Muscle of leg (tissue), 3 donors: ENCODE measurements at regions not wholly inside any gene's neighbourhood (a gene's known extent, or its start where the extent isn't known, plus 50 kb on each side); places are given as distances from the start of the nearest gene placed in this dataset.
A peak's percentile ranks its signal among the peaks of the same experiment; 100 is the strongest.

Experiments
- DNase-seq: peaks from one replicate; pipeline ENCODE4 v3.0.0; 2013
- H3K27ac ChIP-seq: one replicate; pipeline ENCODE4 v1.5.1; 2013; ENCODE audit warnings: mild to moderate bottlenecking, low read length, control low read depth
- H3K27me3 ChIP-seq: one replicate; pipeline ENCODE4 v1.6.1; 2013; ENCODE audit warnings: low read length; ENCODE audit not compliant: control insufficient read depth, insufficient read depth
- H3K36me3 ChIP-seq: one replicate; pipeline ENCODE4 v1.6.1; 2013; ENCODE audit warnings: low read length; ENCODE audit not compliant: control insufficient read depth, insufficient read depth
- H3K4me1 ChIP-seq: one replicate; pipeline ENCODE4 v1.6.1; 2013; ENCODE audit warnings: low read length; ENCODE audit not compliant: control insufficient read depth, insufficient read depth
- H3K4me3 ChIP-seq: one replicate; pipeline ENCODE4 v1.5.1; 2013; ENCODE audit warnings: low read length, control low read depth
- H3K9me3 ChIP-seq: replicated peaks from 2 replicates; pipeline ENCODE4 v1.6.1; 2013; ENCODE audit warnings: low read depth, low read length; ENCODE audit not compliant: control insufficient read depth
- WGBS: methylation state at CpG from one replicate; pipeline ENCODE4 v1.1.5; 2013; ENCODE audit warnings: missing lambda C conversion rate; ENCODE audit not compliant: insufficient coverage; 5-methylcytosine and 5-hydroxymethylcytosine counted together

GRCh38 chr2:58918141-58918540 lies 677.0 kb upstream of the FANCL start:
- DNase-seq, result peak; percentile 35
- Histone ChIP-seq H3K36me3 (no peaks in the 10 kb centered on the region), H3K27ac (no peak overlapping the region), H3K27me3 (no peaks in the 10 kb centered on the region), H3K4me1 (peaks cover 7% of the 10 kb centered on the region), H3K9me3 (no peaks in the 10 kb centered on the region), H3K4me3 (no peak overlapping the region)
- WGBS, result no CpG with 5 or more reads among the region's 2 CpGs

GRCh38 chr2:58917596-58917995 lies 676.5 kb upstream of the FANCL start:
- H3K27ac ChIP-seq, result no peak overlapping the region
- no peak for DNase-seq
- no peak overlapping the region for H3K4me3 ChIP-seq
- no peaks in the 10 kb centered on the region for H3K36me3 ChIP-seq
- no peaks in the 10 kb centered on the region for H3K27me3 ChIP-seq
- WGBS, result no CpG with 5 or more reads among the region's 6 CpGs
- H3K9me3 ChIP-seq, result no peaks in the 10 kb centered on the region
- H3K4me1 ChIP-seq, result peaks cover 7% of the 10 kb centered on the region

DNA sequence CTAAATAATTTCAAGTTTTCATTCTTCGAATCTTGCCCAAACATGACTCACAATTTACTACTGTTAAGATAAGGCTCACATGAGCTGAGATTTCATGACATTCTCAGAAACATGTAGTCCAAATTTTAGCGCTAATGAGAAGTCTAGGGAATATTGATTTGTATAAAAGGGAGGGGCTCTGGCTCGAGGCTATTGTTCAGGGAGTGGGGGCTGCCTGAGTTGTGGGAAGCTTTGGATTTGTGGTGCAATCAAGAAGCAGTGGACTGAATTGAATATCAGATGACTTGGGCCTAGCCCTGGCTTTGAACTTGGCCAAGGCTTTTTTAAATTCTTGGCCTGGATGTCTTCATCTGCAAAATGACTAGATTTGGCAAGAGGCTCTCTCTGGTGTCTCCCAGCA lies 674.9 kb upstream of the FANCL start:
- no peaks in the 10 kb centered on the region for H3K9me3 ChIP-seq
- H3K4me1 ChIP-seq, result peaks cover 7% of the 10 kb centered on the region
- no peak overlapping the region for H3K27ac ChIP-seq
- WGBS, result 35% methylated on average over 2 of the region's 3 CpGs
- no peaks in the 10 kb centered on the region for H3K36me3 ChIP-seq
- DNase-seq, result peak; percentile 91
- H3K4me3 ChIP-seq, result no peak overlapping the region
- H3K27me3 ChIP-seq, result no peaks in the 10 kb centered on the region

DNA sequence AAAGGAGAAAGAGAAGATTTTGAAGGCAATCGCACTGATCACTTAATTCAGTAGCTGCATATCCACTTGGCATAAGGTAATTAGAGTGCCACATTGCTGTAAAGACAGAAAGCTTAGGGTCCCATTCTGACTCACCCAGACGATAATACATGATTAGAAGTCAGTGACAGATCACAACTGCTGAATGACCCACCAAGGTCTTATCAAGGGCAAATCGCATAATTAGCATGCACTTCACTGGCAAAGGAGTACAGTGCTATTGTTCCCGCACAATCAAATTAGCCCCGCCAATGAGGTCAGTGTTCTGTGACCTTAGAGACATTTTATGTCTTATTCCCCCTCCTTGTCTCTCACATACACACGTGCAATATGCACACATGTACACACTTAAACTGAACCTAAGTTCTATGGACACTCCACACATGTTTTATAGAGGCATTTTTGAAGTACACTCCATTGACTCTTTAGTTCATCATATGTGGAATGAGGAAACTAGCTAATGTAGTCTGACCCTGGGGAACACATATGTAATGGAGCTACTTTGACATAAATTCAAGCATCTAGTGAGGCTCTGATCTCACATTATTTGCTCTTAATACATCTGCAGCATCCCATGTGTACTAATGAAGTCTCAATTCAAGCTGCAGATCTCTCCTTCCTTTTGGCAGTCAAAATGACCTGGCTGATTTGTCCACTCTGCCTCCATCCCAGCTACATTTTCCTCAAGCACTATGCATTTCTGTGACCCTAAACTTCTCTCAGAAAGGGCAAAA lies 673.8 kb upstream of the FANCL start:
- peak; percentile 94 for DNase-seq
- H3K9me3 ChIP-seq, result no peaks in the 10 kb centered on the region
- no peak overlapping the region for H3K4me3 ChIP-seq
- H3K27ac ChIP-seq, result peak overlapping the region; percentile 29
- no peaks in the 10 kb centered on the region for H3K36me3 ChIP-seq
- peaks cover 7% of the 10 kb centered on the region for H3K4me1 ChIP-seq
- WGBS, result 79% methylated on average over 4 of the region's 6 CpGs
- H3K27me3 ChIP-seq, result no peaks in the 10 kb centered on the region

- peaks cover 6% of the 10 kb centered on the region for H3K4me1 ChIP-seq
- WGBS, result 52% methylated on average over 6 of the region's 6 CpGs
Observed at GRCh38 chr2:58913082-58913726, 672.1 kb upstream of the FANCL start.

DNA sequence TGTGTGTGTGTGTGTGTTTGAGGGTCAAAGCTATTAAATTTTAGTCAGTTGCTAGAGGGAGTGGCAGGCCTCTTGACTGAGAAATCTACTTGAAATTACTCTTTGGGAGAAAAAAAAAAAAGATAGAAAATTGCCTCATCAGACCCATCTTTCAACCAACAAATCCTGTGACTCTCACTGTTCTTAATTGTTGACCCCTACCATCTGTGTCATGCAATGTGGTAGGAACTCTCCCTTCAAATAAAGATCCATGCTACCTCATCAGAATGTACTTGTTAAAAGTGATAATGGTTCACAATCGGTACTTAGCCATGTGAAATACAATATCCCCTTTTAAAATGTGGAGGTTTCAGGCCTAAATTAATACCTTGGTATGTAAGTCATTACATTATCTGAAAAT lies 670.8 kb upstream of the FANCL start:
- H3K4me3 ChIP-seq, result no peak overlapping the region
- H3K36me3 ChIP-seq, result no peaks in the 10 kb centered on the region
- DNase-seq, result no peak
- H3K27ac ChIP-seq, result no peak overlapping the region
- no CpG with 5 or more reads among the region's 1 CpG for WGBS
- no peaks in the 10 kb centered on the region for H3K27me3 ChIP-seq
- H3K4me1 ChIP-seq, result peaks cover 6% of the 10 kb centered on the region
- no peaks in the 10 kb centered on the region for H3K9me3 ChIP-seq

More at GRCh38 chr2:58913082-58913726, 672.1 kb upstream of the FANCL start:
- Histone ChIP-seq H3K27me3 (no peaks in the 10 kb centered on the region), H3K27ac (no peak overlapping the region), H3K4me3 (no peak overlapping the region), H3K9me3 (no peaks in the 10 kb centered on the region), H3K36me3 (no peaks in the 10 kb centered on the region)
- no peak for DNase-seq

DNA sequence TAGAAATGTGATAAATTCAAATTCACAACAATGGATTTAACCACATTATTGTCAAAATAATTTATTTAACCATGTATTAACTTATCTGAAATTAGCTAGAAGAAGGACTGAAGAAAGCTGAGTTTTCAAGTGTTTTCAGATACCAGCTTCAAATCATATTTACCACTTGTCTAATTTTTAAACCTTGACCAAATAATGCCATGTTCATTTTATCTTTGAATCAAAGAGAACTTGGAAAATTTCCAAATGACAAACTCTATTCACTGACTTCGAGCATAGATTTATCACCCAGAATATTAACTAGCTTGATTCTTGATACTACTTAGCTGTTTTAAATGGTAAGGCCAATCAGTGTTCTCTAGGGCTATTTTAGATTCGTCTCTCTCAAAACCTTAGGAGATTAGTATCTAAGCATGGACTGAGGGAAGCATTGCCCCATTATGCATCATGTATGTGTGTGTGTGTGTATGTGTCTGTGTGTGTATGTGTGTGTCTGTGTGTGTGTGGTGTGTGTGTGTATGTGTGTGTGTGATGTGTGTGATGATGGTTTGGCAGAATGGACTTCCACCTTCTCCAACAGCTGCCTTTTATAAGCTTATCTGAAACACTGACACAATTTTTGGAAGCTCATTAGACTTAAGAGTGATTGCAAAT lies 667.5 kb upstream of the FANCL start:
- H3K4me3 ChIP-seq, result no peak overlapping the region
- DNase-seq, result no peak
- no peak overlapping the region for H3K27ac ChIP-seq

GRCh38 chr2:58907644-58908043 lies 666.5 kb upstream of the FANCL start:
- no peak for DNase-seq
- Histone ChIP-seq H3K9me3 (no peaks in the 10 kb centered on the region), H3K27ac (no peak overlapping the region), H3K36me3 (no peaks in the 10 kb centered on the region), H3K4me3 (no peak overlapping the region), H3K4me1 (no peaks in the 10 kb centered on the region), H3K27me3 (no peaks in the 10 kb centered on the region)
- WGBS, result no CpG with 5 or more reads among the region's 1 CpG

More for the DNA sequence above, 667.5 kb upstream of the FANCL start:
- no CpG with 5 or more reads among the region's 2 CpGs for WGBS
- H3K36me3 ChIP-seq, result no peaks in the 10 kb centered on the region
- no peaks in the 10 kb centered on the region for H3K9me3 ChIP-seq
- no peaks in the 10 kb centered on the region for H3K27me3 ChIP-seq
- no peaks in the 10 kb centered on the region for H3K4me1 ChIP-seq

- Histone ChIP-seq H3K27ac (no peak overlapping the region), H3K4me1 (no peaks in the 10 kb centered on the region), H3K9me3 (no peaks in the 10 kb centered on the region), H3K4me3 (no peak overlapping the region), H3K36me3 (no peaks in the 10 kb centered on the region), H3K27me3 (no peaks in the 10 kb centered on the region)
- WGBS, result 50% methylated on average over 2 of the region's 7 CpGs
- no peak for DNase-seq
Observed at GRCh38 chr2:58906081-58906645, 665.0 kb upstream of the FANCL start.

DNA sequence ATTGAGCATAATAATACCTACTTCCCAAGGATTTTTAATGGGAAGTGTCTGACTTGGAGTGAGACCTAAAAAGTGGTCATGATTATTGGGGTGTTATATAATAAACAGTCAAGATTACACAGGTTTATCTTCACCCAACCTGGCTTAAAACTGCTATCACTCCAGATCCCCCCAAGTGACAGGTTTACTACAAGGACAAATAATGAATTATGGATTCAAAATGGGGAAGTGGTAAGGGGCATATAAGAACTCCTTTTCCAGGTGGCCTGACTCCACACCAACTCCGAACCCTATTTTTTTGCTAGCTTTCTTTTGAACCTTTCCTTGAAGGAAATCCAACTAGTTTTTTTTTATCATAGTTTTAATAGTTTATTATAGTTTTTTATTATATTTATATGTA lies 663.0 kb upstream of the FANCL start:
- Histone ChIP-seq H3K27me3 (no peaks in the 10 kb centered on the region), H3K4me1 (peaks cover 2% of the 10 kb centered on the region), H3K27ac (no peak overlapping the region), H3K4me3 (no peak overlapping the region), H3K36me3 (no peaks in the 10 kb centered on the region), H3K9me3 (no peaks in the 10 kb centered on the region)
- DNase-seq, result no peak
- WGBS, result no CpG with 5 or more reads among the region's 1 CpG
